ENCODE measurements at regions not wholly inside any gene's neighbourhood (a gene's known extent, or its start where the extent isn't known, plus 50 kb on each side); places are given as distances from the start of the nearest gene placed in this dataset.

GRCh38 chr7:68434857-68435256, 1163.4 kb upstream of the AUTS2 start:
- TF ChIP-seq GABPA (IDR thresholded peaks at IDR 0.05 in 1 of 2, conservative IDR thresholded peaks at IDR 0.05 in 1 of 2) (no peak), YY1 (IDR thresholded peaks at IDR 0.05) (no peak), ZBTB33 (IDR thresholded peaks at IDR 0.05) (no peak), RXRA (IDR thresholded peaks at IDR 0.05) (no peak), FOXA2 (IDR thresholded peaks at IDR 0.05) (no peak), SP1 (IDR thresholded peaks at IDR 0.05) (no peak), NR2F2 (IDR thresholded peaks at IDR 0.05) (no peak), FOXA1 (IDR thresholded peaks at IDR 0.05) (no peak), JUND (IDR thresholded peaks at IDR 0.05) (no peak), EGR1 (IDR thresholded peaks at IDR 0.05; ENCODE audit: low read depth in 2 of 2) (no peak), HNF4G (IDR thresholded peaks at IDR 0.05) (no peak), TAF1 (conservative IDR thresholded peaks at IDR 0.05) (no peak), ATF3 (IDR thresholded peaks at IDR 0.05) (no peak), REST (IDR thresholded peaks at IDR 0.05) (no peak), RAD21 (IDR thresholded peaks at IDR 0.05) (no peak)
- 52% methylated on average over 13 of the region's 13 CpGs for WGBS
- Histone ChIP-seq H3K9me3 (ENCODE audit: control insufficient read depth in 4 of 4, low read length in 3 of 4) (no peaks in the 10 kb centered on the region), H3K4me1 (ENCODE audit: control insufficient read depth in 4 of 4, insufficient read depth in 4 of 4, low read length in 3 of 4) (no peaks in the 10 kb centered on the region), H3K27me3 (ENCODE audit: control insufficient read depth in 4 of 4, insufficient read depth in 4 of 4, low read length in 3 of 4) (no peaks in the 10 kb centered on the region), H3K36me3 (ENCODE audit: control insufficient read depth in 4 of 4, insufficient read depth in 3 of 4, low read depth in 1 of 4, low read length in 3 of 4) (no peaks in the 10 kb centered on the region), H3K9ac (ENCODE audit: low read depth in 1 of 2, low read length in 2 of 2) (no peak overlapping the region), H3K27ac (ENCODE audit: low read depth in 1 of 2, low read length in 2 of 2) (no peak overlapping the region), H3K4me3 (ENCODE audit: low read depth in 1 of 3, low read length in 3 of 3) (no peak overlapping the region)
- no peak for DNase-seq (ENCODE audit: low spot score)

GRCh38 chr7:68438016-68438415, 1160.3 kb upstream of the AUTS2 start:
- Histone ChIP-seq H3K27me3 (ENCODE audit: control insufficient read depth in 4 of 4, insufficient read depth in 4 of 4, low read length in 3 of 4) (no peaks in the 10 kb centered on the region), H3K4me1 (ENCODE audit: control insufficient read depth in 4 of 4, insufficient read depth in 4 of 4, low read length in 3 of 4) (no peaks in the 10 kb centered on the region), H3K9me3 (ENCODE audit: control insufficient read depth in 4 of 4, low read length in 3 of 4) (no peaks in the 10 kb centered on the region), H3K9ac (ENCODE audit: low read depth in 1 of 2, low read length in 2 of 2) (no peak overlapping the region), H3K27ac (ENCODE audit: low read depth in 1 of 2, low read length in 2 of 2) (no peak overlapping the region), H3K36me3 (ENCODE audit: control insufficient read depth in 4 of 4, insufficient read depth in 3 of 4, low read depth in 1 of 4, low read length in 3 of 4) (no peaks in the 10 kb centered on the region), H3K4me3 (ENCODE audit: low read depth in 1 of 3, low read length in 3 of 3) (no peak overlapping the region)
- no peak for DNase-seq (ENCODE audit: low spot score)
- TF ChIP-seq MAX (IDR thresholded peaks at IDR 0.05): no peak
- TF ChIP-seq ZBTB33 (IDR thresholded peaks at IDR 0.05): no peak
- no peak for TF ChIP-seq YY1 (IDR thresholded peaks at IDR 0.05)
- TF ChIP-seq JUND (IDR thresholded peaks at IDR 0.05): no peak
- no peak for TF ChIP-seq TAF1 (conservative IDR thresholded peaks at IDR 0.05)
- 53% methylated on average over 2 of the region's 2 CpGs for WGBS
